Activated CD4-positive, alpha-beta T cell treated with anti-CD3 and anti-CD28 coated beads, Interleukin-2, amount 50 U/mL, for 4 hours (primary cell): ENCODE measurements at regions not wholly inside any gene's neighbourhood (a gene's known extent, or its start where the extent isn't known, plus 50 kb on each side); places are given as distances from the start of the nearest gene placed in this dataset.

Experiments used
- DNase-seq, 2 experiments: peaks; one replicate each; pipeline ENCODE4 v3.0.0-alpha.2; 2020

DNA sequence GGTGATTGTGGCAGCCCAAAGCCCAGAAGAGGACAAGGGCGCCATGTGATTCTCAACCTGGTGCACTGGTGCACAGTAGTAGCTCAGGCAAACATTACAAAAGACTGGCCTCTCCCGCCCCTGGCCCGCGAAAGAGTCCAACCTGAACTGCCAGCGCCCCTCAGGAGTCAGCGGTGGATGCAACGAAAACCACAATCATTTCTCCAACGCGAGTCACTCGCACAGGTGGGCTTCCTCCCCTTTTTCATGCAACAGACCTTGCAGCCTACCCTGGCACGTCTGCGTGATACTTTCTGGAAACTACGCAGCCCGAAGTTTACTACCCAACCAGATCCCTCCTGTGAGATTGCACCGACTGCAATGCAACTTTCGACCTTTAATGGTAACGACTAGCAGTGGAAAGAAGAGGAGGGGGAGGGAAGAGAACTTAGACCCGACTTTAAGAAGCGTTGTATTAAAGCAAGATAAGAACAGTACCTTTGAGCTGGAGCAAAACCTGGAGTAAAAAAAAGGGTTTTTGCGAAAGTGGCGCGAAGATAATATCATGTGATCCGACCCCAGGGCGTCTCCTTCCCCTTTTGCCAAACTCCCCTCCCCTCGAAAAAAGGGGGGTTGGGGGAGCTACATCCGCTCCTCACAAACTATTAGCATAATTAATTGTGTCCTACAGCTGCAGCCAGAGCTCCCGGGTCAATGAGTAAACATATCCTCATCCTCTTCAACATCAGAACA is 63.3 kb upstream of the CCDC160 start:
- DNase-seq, result no peak

DNA sequence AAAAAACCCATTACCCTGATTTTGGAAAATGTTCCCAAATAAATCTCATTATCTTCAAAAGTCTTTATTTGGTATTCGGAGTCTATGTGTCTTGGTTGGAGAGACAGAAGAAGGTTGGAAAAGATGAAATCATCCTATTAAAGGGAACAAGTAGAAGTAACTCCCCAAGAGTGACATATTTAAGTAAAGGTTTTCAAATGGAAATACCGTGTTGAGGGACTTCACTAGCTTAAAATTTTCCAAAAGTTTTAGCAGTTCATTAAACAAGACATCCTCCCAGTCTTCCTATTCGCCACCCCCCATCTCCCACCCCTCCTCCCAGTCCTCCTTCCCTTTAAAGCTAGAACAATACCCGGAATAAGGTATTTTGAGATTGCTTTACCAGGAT is 62.7 kb upstream of the CCDC160 start:
- DNase-seq, result no peak

DNA sequence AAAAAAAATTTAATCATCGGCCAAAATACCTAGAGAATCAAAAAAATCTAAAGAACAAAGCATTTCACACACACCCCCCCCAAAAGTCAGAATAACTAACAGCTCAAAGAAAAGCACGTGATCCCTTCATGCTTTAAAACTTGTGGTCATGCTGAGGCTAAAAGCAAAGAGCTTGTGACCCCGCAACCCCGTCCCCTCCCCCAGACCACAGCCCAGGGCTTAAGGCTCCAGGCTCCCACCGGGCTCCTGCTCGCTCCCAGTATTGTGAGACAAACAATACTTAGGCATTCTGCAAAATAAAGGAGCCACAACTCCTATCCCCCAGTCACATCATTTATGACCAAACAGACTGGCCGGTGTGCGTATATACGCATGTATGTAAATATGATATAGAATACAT is 62.1 kb upstream of the CCDC160 start:
- no peak for DNase-seq

DNA sequence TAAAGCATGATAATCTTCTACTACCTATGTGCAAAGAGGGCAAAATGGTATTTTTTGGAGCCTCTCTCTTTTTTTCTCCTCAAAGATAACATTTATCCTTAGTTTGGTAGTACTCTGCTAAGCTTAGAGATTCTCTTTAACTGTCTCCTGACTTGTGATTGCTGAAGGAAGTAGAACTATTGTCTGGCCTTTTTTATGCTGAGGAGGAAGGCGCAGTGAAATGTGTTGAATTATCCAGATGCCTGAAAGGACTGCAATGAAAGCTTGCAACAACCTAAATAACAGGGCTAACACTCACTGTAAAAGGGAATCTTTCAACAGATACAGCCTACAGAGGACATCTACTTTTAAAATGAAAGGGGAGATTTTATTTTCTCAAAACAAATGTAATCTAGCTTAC is 59.5 kb upstream of the CCDC160 start:
- no peak for DNase-seq

DNA sequence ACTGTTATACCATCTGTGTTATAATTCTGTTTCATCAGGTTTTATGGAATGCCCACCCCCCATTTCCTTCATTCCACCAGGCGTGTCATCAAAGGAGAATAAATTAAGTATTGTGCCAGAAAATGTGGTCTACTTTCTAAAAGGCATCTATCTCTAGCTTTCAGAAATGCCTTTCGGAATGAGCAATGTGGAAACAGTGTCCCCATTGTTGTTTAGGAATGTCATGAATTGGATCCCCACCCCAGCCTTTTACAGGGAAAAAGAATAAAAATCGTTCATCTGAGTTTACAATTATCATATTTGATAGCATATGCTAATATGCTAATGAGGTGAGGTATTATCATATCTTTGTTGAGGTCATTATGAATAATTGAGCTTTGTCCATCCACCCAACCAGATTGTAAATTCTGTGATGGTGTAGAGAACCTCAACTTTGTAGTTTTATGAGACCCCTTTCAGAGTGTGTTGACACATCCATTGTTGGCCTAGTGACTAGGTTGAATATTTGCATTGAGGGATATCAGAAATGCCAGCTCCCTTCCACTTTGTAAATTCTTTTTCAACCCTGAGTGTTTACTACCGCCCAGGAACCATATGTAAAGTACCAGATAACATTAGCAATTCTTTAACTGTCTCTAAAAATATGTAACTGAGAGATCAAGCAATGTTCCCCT is 56.2 kb upstream of the CCDC160 start:
- no peak for DNase-seq

DNA sequence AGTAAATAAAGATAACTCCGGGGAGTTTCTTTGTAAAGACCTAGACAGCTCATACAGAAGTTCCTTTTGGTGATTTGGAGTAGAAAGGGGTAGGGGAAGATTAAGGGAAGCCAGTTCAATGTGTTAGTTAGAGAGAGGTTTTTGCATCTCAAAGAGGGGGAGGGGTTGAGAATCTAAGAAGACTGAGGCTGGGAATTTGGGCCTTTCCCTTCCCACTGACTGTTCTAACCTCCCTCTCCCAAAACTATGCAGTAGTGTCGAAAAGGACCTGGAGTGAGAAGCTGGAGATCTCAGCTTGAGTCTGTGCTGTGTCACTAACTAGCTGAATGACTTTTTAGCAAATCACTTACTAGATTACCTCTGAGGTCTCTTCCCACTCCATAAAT is 55.7 kb upstream of the CCDC160 start:
- no peak for DNase-seq

DNA sequence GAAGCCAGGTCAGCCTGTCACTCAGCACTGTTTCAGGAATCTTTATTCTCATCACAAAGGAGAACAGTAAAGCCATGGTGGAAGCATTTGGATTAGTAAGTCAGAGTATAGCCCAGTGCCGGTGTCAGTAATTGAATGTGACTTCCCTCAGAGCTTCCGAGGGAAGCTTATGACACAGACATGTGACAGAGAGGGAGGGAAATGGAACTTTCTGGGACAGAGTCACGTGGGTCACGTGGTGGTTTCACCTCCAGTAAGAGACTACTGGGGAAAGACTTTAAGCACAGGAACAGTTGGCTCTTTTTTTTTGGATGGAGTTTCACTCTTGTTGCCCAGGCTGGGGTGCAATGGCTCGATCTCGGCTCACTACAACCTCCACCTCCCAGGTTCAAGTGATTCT is 53.3 kb upstream of the CCDC160 start:
- no peak for DNase-seq

DNA sequence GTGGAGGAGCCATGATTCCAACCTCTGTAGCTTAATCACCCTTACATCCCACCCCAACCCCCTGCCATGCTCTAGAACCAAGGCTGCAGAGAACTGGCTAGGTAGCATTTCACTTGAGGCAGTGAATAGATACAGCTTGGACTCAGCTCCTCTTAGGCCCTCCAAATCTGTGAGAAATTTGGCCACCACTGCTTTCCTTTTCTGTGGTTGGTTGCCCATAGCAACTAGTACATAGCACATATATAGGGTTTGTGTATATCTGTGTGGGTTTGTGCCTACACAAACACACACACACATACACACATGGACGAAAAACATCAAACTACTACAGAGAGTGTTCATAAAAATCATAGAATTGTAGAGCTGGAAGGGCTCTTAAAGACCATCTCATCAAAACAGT is 52.0 kb upstream of the CCDC160 start:
- DNase-seq, result no peak

DNA sequence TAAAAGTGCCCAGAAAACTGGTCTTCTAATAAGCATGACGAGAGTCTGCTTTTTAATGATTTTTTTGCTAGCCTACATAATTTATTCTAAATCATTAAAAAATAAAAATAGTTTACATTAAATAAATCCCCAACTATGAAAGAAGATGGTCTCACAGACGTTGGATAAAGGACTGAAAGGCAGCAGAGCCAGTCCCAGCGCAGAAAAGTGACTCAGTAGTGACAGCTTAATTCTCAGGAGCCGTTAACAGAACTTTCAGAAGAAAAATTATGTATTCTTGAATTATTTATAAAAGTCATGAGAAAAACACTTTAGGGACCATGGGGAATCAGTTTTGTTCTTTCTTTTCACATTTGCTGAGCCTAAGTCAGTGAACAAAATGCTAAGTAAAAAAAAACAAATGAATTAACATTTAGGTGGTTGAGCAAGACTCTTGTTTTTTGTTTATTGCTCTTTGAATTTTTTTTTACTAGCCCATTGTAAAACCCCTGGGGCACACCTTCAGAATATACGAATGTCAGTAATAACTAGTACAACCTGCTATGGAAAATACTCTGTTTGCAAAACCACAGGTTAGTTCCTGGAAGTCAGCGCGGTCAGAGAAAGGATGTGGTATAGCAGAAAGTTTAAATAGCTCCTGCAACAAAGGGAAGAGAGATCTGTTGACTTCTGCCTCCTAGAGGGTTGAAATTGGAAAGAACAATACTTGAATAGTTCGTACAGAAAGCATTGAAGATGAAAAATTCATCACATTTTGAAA is 50.4 kb upstream of the CCDC160 start:
- DNase-seq, result peak; percentile 41 to 48
